ENCODE measurements at regions not wholly inside any gene's neighbourhood (a gene's known extent, or its start where the extent isn't known, plus 50 kb on each side); places are given as distances from the start of the nearest gene placed in this dataset.

DNA sequence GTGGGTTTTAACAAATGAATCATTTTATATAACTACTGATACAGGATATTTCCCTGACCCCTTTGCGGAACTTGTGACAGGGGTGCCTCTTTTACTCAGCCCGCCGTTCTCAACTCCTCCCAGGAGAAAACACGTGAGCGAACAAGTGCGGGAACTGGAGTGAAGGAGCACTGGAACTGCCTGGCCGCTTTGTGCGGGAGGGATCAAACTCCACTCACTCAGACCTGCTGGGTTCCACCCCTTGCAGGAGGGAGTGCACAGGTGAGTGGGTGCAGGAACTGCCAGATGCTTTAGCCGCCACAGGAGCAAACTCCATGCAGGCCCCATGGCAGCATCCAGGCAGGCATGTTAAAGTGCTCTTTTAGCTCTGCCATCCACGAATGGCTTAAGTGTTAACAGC is 513.4 kb upstream of the GRM3 start:
- no peak overlapping the region for H3K9ac ChIP-seq (ENCODE audit: low read length)
- no peaks in the 10 kb centered on the region for H4K20me1 ChIP-seq (ENCODE audit: insufficient read depth)
- ATAC-seq (no peak), DNase-seq (ENCODE audit: low read depth, low spot score) (no peak)
- H3K4me3 ChIP-seq (replicated peaks in 1 of 2; ENCODE audit: low read depth in 1 of 2, low read length in 2 of 2), result no peak overlapping the region
- no peak overlapping the region for H2AFZ ChIP-seq (ENCODE audit: low read depth, low read length, poor library complexity, severe bottlenecking)
- ChIA-PET RAD21 (ENCODE audit: low non-redundant PET in 1 of 2, low total read pairs in 2 of 2, uncharacterized antibody in 2 of 2, unreplicated experiment in 2 of 2) (no interaction called here), CTCF (no interaction called here), POLR2A (no interaction called here)
- H3K36me3 ChIP-seq (ENCODE audit: control insufficient read depth in 1 of 2, insufficient read depth in 2 of 2, low read length in 2 of 2), result no peaks in the 10 kb centered on the region
- H3K4me2 ChIP-seq (ENCODE audit: low read length), result no peak overlapping the region
- TF ChIP-seq SRF (IDR thresholded peaks at IDR 0.05; ENCODE audit: low read depth), result no peak
- TF ChIP-seq EZH2phosphoT487 (IDR thresholded peaks at IDR 0.05; ENCODE audit: borderline replicate concordance), result no peak
- TF ChIP-seq FOSL1 (IDR thresholded peaks at IDR 0.05; ENCODE audit: low read depth), result no peak
- TF ChIP-seq CBX3 (IDR thresholded peaks at IDR 0.05; ENCODE audit: low read depth), result no peak
- TF ChIP-seq SP1 (IDR thresholded peaks at IDR 0.05; ENCODE audit: low read depth), result no peak
- TF ChIP-seq POLR2A (IDR thresholded peaks at IDR 0.05; ENCODE audit: borderline replicate concordance, extremely low read depth, insufficient read depth, insufficient read length), result no peak
- TF ChIP-seq, protein P1, sequence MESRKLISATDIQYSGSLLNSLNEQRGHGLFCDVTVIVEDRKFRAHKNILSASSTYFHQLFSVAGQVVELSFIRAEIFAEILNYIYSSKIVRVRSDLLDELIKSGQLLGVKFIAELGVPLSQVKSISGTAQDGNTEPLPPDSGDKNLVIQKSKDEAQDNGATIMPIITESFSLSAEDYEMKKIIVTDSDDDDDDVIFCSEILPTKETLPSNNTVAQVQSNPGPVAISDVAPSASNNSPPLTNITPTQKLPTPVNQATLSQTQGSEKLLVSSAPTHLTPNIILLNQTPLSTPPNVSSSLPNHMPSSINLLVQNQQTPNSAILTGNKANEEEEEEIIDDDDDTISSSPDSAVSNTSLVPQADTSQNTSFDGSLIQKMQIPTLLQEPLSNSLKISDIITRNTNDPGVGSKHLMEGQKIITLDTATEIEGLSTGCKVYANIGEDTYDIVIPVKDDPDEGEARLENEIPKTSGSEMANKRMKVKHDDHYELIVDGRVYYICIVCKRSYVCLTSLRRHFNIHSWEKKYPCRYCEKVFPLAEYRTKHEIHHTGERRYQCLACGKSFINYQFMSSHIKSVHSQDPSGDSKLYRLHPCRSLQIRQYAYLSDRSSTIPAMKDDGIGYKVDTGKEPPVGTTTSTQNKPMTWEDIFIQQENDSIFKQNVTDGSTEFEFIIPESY (IDR thresholded peaks at IDR 0.05; ENCODE audit: extremely low read depth, insufficient replicate concordance, low read length), result no peak
- TF ChIP-seq, protein P2, sequence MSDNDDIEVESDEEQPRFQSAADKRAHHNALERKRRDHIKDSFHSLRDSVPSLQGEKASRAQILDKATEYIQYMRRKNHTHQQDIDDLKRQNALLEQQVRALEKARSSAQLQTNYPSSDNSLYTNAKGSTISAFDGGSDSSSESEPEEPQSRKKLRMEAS (IDR thresholded peaks at IDR 0.05), result no peak
- TF ChIP-seq, protein P3, sequence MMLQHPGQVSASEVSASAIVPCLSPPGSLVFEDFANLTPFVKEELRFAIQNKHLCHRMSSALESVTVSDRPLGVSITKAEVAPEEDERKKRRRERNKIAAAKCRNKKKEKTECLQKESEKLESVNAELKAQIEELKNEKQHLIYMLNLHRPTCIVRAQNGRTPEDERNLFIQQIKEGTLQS (IDR thresholded peaks at IDR 0.05), result no peak
- TF ChIP-seq CEBPB (IDR thresholded peaks at IDR 0.05; ENCODE audit: low read depth), result no peak
- no peak for TF ChIP-seq ELF1 (IDR thresholded peaks at IDR 0.05; ENCODE audit: borderline replicate concordance, low read depth)
- no peak for TF ChIP-seq ZFX (IDR thresholded peaks at IDR 0.05)
- H3K9me2 ChIP-seq (ENCODE audit: insufficient read depth), result no peaks in the 10 kb centered on the region
- intact Hi-C loops (cut with micrococcal nuclease), result no loop called here
- no peaks in the 10 kb centered on the region for H3K9me3 ChIP-seq (ENCODE audit: control insufficient read depth in 1 of 2, insufficient read depth in 1 of 2, low read depth in 1 of 2, low read length in 2 of 2)
- H3K27me3 ChIP-seq (ENCODE audit: insufficient read depth, low read length), result no peaks in the 10 kb centered on the region
- BruUV-seq (replicated peaks), result no TSS peak
- no peaks in the 10 kb centered on the region for H3K79me2 ChIP-seq (ENCODE audit: insufficient read depth, low read length)
- H3K4me1 ChIP-seq (ENCODE audit: control insufficient read depth in 1 of 2, insufficient read depth in 2 of 2, low read length in 2 of 2), result no peaks in the 10 kb centered on the region
- H3K27ac ChIP-seq (ENCODE audit: low read depth, low read length), result no peak overlapping the region
